ENCODE measurements at regions not wholly inside any gene's neighbourhood (a gene's known extent, or its start where the extent isn't known, plus 50 kb on each side); places are given as distances from the start of the nearest gene placed in this dataset.

GRCh38 chr14:104249089-104249488, 110.7 kb downstream of the KIF26A start:
- DNase-seq (ENCODE audit: extremely low read depth, low read depth, low spot score) = no peak

- DNase-seq (ENCODE audit: extremely low read depth, low read depth, low spot score) = no peak
These were observed 111.3 kb downstream of the KIF26A start for GRCh38 chr14:104249706-104250105.

- no peak for DNase-seq (ENCODE audit: extremely low read depth, low read depth, low spot score)
These were observed 111.8 kb downstream of the KIF26A start for GRCh38 chr14:104250175-104250574.

- no peak for DNase-seq (ENCODE audit: extremely low read depth, low read depth, low spot score)
These were observed 114.1 kb downstream of the KIF26A start for GRCh38 chr14:104252256-104253215.

- DNase-seq (ENCODE audit: extremely low read depth, low read depth, low spot score) = no peak
These were observed 114.9 kb downstream of the KIF26A start for GRCh38 chr14:104253223-104253822.

- DNase-seq (ENCODE audit: extremely low read depth, low read depth, low spot score) = no peak
These were observed 115.5 kb downstream of the KIF26A start for GRCh38 chr14:104253901-104254353.

GRCh38 chr14:104254735-104255400, 116.5 kb downstream of the KIF26A start:
- no peak for DNase-seq (ENCODE audit: extremely low read depth, low read depth, low spot score)

GRCh38 chr14:104256025-104256424, 117.6 kb downstream of the KIF26A start:
- no peak for DNase-seq (ENCODE audit: extremely low read depth, low read depth, low spot score)

GRCh38 chr14:104262515-104263514, 124.4 kb downstream of the KIF26A start:
- no peak for DNase-seq (ENCODE audit: extremely low read depth, low read depth, low spot score)

GRCh38 chr14:104263675-104264358, 125.4 kb downstream of the KIF26A start:
- DNase-seq (ENCODE audit: extremely low read depth, low read depth, low spot score) = no peak

- no peak for DNase-seq (ENCODE audit: extremely low read depth, low read depth, low spot score)
These were observed 126.3 kb downstream of the KIF26A start for GRCh38 chr14:104264495-104265265.

- DNase-seq (ENCODE audit: extremely low read depth, low read depth, low spot score) = no peak
These were observed 127.7 kb downstream of the KIF26A start for GRCh38 chr14:104265918-104266630.

GRCh38 chr14:104266631-104267575, 128.5 kb downstream of the KIF26A start:
- DNase-seq (ENCODE audit: extremely low read depth, low read depth, low spot score) = no peak

GRCh38 chr14:104267895-104268294, 129.5 kb downstream of the KIF26A start:
- DNase-seq (ENCODE audit: extremely low read depth, low read depth, low spot score) = no peak

GRCh38 chr14:104268295-104268694, 129.9 kb downstream of the KIF26A start:
- no peak for DNase-seq (ENCODE audit: extremely low read depth, low read depth, low spot score)

- no peak for DNase-seq (ENCODE audit: extremely low read depth, low read depth, low spot score)
These were observed 130.5 kb downstream of the KIF26A start for GRCh38 chr14:104268725-104269436.

Data from glomerular endothelial cell (primary cell).